Skeletal muscle satellite cell (primary cell): ENCODE measurements at regions not wholly inside any gene's neighbourhood (a gene's known extent, or its start where the extent isn't known, plus 50 kb on each side); places are given as distances from the start of the nearest gene placed in this dataset. TPM values are rescaled to one million over a fixed set of nuclear protein-coding genes. Genes with fewer than 3 reads are reported as not detected.
"Not testable (repeated sequence)": the region's sequence is repeated elsewhere in the genome, so short reads cannot be mapped to it uniquely, and the experiment has no call there.

Source experiments
- H3K27me3 ChIP-seq: 2 replicates; pipeline ENCODE4 v1.7.0; 2013; ENCODE audit warnings: low read length; ENCODE audit not compliant: control insufficient read depth, insufficient read depth
- H3K36me3 ChIP-seq: 2 replicates; pipeline ENCODE4 v1.7.0; 2013; ENCODE audit warnings: mild to moderate bottlenecking, control low read depth, low read length; ENCODE audit not compliant: insufficient read depth
- H3K4me1 ChIP-seq: 2 replicates; pipeline ENCODE4 v1.7.0; 2013; ENCODE audit warnings: low read length; ENCODE audit not compliant: control insufficient read depth, insufficient read depth
- H3K4me2 ChIP-seq: 2 replicates; pipeline ENCODE4 v1.7.0; 2013; ENCODE audit warnings: mild to moderate bottlenecking, low read length
- H3K4me3 ChIP-seq: 2 replicates; pipeline ENCODE4 v1.7.0; 2013; ENCODE audit warnings: low read length
- H3K9ac ChIP-seq: 2 replicates; pipeline ENCODE4 v1.7.0; 2013; ENCODE audit warnings: mild to moderate bottlenecking, low read depth, low read length, moderate library complexity
- H3K9me3 ChIP-seq: replicated peaks from 2 replicates; pipeline ENCODE4 v1.7.0; 2013; ENCODE audit warnings: mild to moderate bottlenecking, control low read depth, low read length
- small RNA-seq: library from RNA; depleted of rRNA; stranded (forward); fragments of <200 nt; gene quantifications from one replicate; pipeline ENCODE3, GENCODE V24; 2012

GRCh38 chr2:129918604-129919003 lies 60.9 kb upstream of the RAB6C start:
- no peaks in the 10 kb centered on the region for H3K4me1 ChIP-seq
- H3K4me2 ChIP-seq, result no peak overlapping the region
- no peaks in the 10 kb centered on the region for H3K36me3 ChIP-seq
- H3K9me3 ChIP-seq, result no peaks in the 10 kb centered on the region
- H3K4me3 ChIP-seq, result no peak overlapping the region
- no peaks in the 10 kb centered on the region for H3K27me3 ChIP-seq
- no peak overlapping the region for H3K9ac ChIP-seq

GRCh38 chr2:129922571-129923264 lies 56.7 kb upstream of the RAB6C start:
- H3K4me2 ChIP-seq, result no peak overlapping the region

DNA sequence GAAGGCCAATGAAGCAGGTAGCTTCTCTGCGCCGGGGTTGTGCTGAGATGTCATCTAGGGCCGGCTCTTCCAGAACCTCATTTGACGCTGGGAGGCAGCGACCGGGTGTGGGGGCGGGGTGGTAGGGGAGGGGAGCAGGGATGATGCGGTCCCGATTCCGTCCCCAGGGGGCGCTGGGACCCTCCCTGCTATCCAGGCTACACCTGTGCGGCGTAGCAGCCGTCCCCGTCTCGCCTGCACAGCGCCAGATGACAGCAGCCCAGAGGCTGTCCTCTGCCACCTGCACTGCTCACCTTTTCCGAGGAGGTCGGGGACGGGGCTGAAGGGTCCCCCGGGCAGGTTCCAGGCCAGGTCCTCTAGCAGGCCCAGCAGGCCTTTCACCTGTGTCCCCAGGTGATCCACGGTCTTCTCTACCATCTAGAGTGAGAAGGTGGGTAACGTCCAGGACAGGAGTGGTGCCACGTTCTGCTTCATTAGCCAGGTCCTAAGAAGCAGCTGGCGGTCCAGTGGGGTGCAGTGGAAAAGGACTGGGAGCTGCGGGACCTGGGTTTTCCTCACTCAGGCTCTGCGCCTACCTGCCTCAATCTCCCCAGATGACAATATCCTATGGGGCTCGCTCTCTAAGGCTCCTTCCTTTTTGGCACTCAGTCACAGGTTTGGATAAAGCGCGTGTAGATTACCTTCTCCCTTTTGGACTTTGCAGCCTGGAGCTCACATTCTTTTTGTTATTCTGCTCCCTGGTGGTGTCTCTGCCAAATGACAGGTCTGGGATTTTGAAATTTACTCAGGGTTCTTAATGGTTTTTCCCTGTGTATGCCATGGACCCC lies 56.0 kb upstream of the RAB6C start:
- no peaks in the 10 kb centered on the region for H3K4me1 ChIP-seq
- H3K27me3 ChIP-seq, result no peaks in the 10 kb centered on the region
- H3K9me3 ChIP-seq, result no peaks in the 10 kb centered on the region
- no peak overlapping the region for H3K4me2 ChIP-seq
- no peak overlapping the region for H3K4me3 ChIP-seq
- H3K36me3 ChIP-seq, result no peaks in the 10 kb centered on the region
- H3K9ac ChIP-seq, result no peak overlapping the region

More at GRCh38 chr2:129922571-129923264, 56.7 kb upstream of the RAB6C start:
- no peak overlapping the region for H3K4me3 ChIP-seq
- H3K9me3 ChIP-seq, result no peaks in the 10 kb centered on the region
- no peaks in the 10 kb centered on the region for H3K27me3 ChIP-seq
- no peaks in the 10 kb centered on the region for H3K4me1 ChIP-seq
- H3K9ac ChIP-seq, result no peak overlapping the region
- H3K36me3 ChIP-seq, result no peaks in the 10 kb centered on the region

- H3K4me1 ChIP-seq, H3K27me3 ChIP-seq, H3K9me3 ChIP-seq, H3K9ac ChIP-seq, H3K36me3 ChIP-seq, H3K4me2 ChIP-seq, H3K4me3 ChIP-seq: not testable (repeated sequence)
These were observed 55.4 kb upstream of the RAB6C start for GRCh38 chr2:129924115-129924514.

GRCh38 chr2:129925381-129925780 lies 54.1 kb upstream of the RAB6C start:
- no peaks in the 10 kb centered on the region for H3K27me3 ChIP-seq

GRCh38 chr2:129927696-129928095 lies 51.8 kb upstream of the RAB6C start:
- H3K4me3 ChIP-seq, result no peak overlapping the region
- H3K27me3 ChIP-seq, result no peaks in the 10 kb centered on the region
- H3K9me3 ChIP-seq, result no peaks in the 10 kb centered on the region
- H3K4me1 ChIP-seq, result no peaks in the 10 kb centered on the region
- no peaks in the 10 kb centered on the region for H3K36me3 ChIP-seq
- H3K4me2 ChIP-seq, result no peak overlapping the region
- H3K9ac ChIP-seq, result no peak overlapping the region

More at GRCh38 chr2:129925381-129925780, 54.1 kb upstream of the RAB6C start:
- H3K4me3 ChIP-seq, result no peak overlapping the region
- H3K4me1 ChIP-seq, result no peaks in the 10 kb centered on the region
- H3K4me2 ChIP-seq, result no peak overlapping the region
- no peaks in the 10 kb centered on the region for H3K36me3 ChIP-seq
- no peaks in the 10 kb centered on the region for H3K9me3 ChIP-seq
- no peak overlapping the region for H3K9ac ChIP-seq

GRCh38 chr2:129929321-129930290 lies 49.9 kb upstream of the RAB6C start:
- Histone ChIP-seq H3K9me3 (no peaks in the 10 kb centered on the region), H3K4me2 (no peak overlapping the region), H3K27me3 (no peaks in the 10 kb centered on the region), H3K4me3 (no peak overlapping the region), H3K9ac (no peak overlapping the region), H3K36me3 (no peaks in the 10 kb centered on the region), H3K4me1 (no peaks in the 10 kb centered on the region)

Small RNA genes lying in the stretch of these regions (small RNA-seq; reads per million reads assigned to genes)
- not detected for gene RNA5SP103
